ENCODE measurements at regions not wholly inside any gene's neighbourhood (a gene's known extent, or its start where the extent isn't known, plus 50 kb on each side); places are given as distances from the start of the nearest gene placed in this dataset.

GRCh38 chr4:96593422-96593821 lies 753.5 kb downstream of the PDHA2 start:
- ATAC-seq (no peak), DNase-seq (ENCODE audit: missing footprints) (no peak)
- intact Hi-C loops (cut with DNase I), result no loop called here

DNA sequence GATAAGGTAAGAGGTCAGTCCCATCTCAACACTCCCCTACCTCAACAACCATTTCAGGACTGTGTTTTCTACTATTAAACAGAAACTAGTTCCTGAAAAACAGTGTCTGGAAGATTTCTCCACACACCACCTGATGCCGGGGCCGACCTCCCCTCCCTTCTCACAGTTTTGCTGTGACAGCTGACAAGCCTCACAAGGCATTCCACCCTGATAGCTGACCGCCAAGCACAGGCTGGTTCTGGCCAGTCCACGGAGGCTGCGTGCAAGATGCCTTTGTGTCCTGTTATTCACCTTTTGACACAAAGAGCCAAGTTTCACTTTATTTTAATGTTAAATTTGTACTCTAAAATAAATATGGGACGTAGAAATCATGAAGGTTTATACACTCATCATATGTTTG lies 758.6 kb downstream of the PDHA2 start:
- no peak for DNase-seq (ENCODE audit: missing footprints)
- ATAC-seq, result peak; percentile 52
- intact Hi-C loops (cut with DNase I), result no loop called here

DNA sequence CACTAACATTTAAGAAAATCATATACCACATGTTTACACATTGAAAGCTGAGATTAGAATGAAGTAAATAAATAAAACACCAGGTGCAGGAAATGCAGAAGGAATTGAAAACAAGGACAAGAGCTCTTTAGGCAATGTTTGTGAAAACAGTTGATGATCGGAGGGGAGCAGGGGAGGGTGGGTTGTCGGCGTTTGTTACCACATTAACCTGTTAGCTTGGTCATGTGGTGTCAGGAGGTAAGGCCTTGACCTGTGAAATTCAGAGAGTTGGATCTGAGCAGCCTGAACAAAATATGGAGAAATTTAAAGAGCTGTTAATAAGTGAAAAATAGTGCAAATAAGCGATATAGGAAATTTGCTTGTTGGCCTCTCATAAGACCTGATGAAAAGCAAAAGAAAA lies 759.9 kb downstream of the PDHA2 start:
- DNase-seq (ENCODE audit: missing footprints) (no peak), ATAC-seq (no peak)
- intact Hi-C loops (cut with DNase I), result no loop called here

- intact Hi-C loops (cut with DNase I), result no loop called here
- no peak for ATAC-seq
- DNase-seq (ENCODE audit: missing footprints), result no peak
These were observed 762.8 kb downstream of the PDHA2 start for GRCh38 chr4:96602661-96603060.

- intact Hi-C loops (cut with DNase I), result no loop called here
- ATAC-seq, result no peak
- no peak for DNase-seq (ENCODE audit: missing footprints)
These were observed 763.7 kb downstream of the PDHA2 start for GRCh38 chr4:96603641-96604040.

DNA sequence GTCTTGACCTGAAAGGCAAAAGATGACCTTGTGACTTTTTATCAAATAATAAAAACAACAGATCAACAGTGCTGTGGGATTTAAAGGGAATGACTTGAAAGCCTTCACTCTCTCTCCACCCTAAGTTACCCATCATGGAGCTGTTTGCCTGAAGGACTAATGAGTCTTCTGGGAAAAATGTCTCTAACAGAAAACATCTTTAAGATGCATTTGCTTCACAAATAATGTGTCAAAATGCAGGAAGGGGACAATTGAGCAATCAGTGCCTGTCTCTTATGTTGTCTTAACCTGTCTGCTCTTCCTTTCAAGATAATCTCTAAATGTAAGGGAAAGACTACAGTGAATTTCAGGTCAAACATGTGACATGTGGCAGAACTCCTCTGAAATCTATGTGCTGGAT lies 766.6 kb downstream of the PDHA2 start:
- no peak for ATAC-seq
- intact Hi-C loops (cut with DNase I), result no loop called here
- DNase-seq (ENCODE audit: missing footprints), result no peak

- no peak for ATAC-seq
- DNase-seq (ENCODE audit: missing footprints), result no peak
- intact Hi-C loops (cut with DNase I), result no loop called here
These were observed 786.1 kb downstream of the PDHA2 start for GRCh38 chr4:96626023-96626422.

DNA sequence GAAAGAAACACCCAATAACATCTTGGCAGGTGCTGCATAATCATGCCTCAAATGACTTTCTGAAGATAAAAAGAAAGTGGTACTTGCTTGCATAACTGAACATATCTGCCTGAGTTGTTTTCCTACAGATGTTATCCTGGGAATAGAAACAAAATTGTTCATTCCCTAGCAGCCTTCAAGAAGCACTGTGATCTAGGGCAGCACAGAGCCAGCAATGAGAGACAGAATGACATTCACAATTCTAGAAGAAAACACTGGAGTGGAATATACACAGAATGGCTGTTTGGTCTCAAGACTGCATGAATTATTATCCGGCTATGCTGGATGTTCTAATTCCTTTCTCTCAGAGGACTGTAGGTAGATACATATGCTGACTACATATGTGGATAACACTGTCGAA lies 790.9 kb downstream of the PDHA2 start:
- intact Hi-C loops (cut with DNase I), result no loop called here
- DNase-seq (ENCODE audit: missing footprints) (no peak), ATAC-seq (no peak)

- DNase-seq (ENCODE audit: missing footprints), result no peak
- intact Hi-C loops (cut with DNase I), result no loop called here
- no peak for ATAC-seq
These were observed 798.1 kb downstream of the PDHA2 start for GRCh38 chr4:96637971-96638412.

- intact Hi-C loops (cut with DNase I), result no loop called here
- no peak for ATAC-seq
- DNase-seq (ENCODE audit: missing footprints), result no peak
These were observed 800.0 kb downstream of the PDHA2 start for GRCh38 chr4:96639932-96640331.

GRCh38 chr4:96642490-96642889 lies 802.6 kb downstream of the PDHA2 start:
- intact Hi-C loops (cut with DNase I), result no loop called here
- DNase-seq (ENCODE audit: missing footprints), result no peak
- no peak for ATAC-seq

DNA sequence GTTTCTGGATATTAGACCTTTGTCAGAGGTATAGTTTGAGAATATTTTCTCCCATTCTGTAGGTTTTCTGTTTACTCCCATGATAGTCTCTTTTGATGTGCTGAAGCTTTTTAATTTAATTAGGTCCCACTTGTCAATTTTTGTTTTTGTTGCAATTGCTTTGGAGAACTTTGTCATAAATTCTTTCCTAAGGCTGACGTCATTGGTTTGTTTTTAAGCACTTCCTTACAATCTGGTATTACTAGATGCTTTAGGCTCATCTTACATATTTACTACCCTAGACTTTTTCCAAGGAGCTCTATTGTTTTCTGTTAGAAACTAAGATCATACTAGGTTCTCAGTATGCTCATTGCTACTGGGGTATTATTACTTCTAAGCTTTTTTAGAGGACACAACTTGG lies 806.3 kb downstream of the PDHA2 start:
- ATAC-seq (no peak), DNase-seq (ENCODE audit: missing footprints) (no peak)
- intact Hi-C loops (cut with DNase I), result no loop called here

DNA sequence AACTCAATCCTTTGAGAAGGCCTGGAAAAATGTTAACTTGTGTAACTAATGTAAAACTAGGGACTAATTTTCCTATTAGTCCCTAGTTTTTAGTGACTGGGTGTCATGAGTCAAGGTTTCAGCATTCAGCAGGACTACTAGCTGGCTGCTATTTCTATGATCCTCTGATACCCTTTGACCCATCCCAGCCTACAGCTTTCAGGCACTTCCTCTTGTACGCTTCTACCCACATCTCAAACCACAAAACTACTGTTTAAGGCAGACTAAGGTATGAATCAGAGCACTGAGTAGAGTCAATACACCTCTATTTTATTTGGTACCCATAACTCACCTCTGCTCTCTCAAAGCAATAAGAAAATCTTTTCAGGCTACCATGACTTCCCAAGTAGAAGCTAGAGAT lies 809.6 kb downstream of the PDHA2 start:
- no peak for DNase-seq (ENCODE audit: missing footprints)
- ATAC-seq, result no peak
- intact Hi-C loops (cut with DNase I), result no loop called here

- ATAC-seq (no peak), DNase-seq (ENCODE audit: missing footprints) (no peak)
- intact Hi-C loops (cut with DNase I), result no loop called here
These were observed 812.3 kb downstream of the PDHA2 start for GRCh38 chr4:96652158-96652557.

GRCh38 chr4:96652821-96653220 lies 812.9 kb downstream of the PDHA2 start:
- ATAC-seq, result no peak
- intact Hi-C loops (cut with DNase I), result no loop called here
- DNase-seq (ENCODE audit: missing footprints), result peak; percentile 41

GRCh38 chr4:96654045-96654444 lies 814.2 kb downstream of the PDHA2 start:
- no peak for ATAC-seq
- peak; percentile 46 for DNase-seq (ENCODE audit: missing footprints)
- intact Hi-C loops (cut with DNase I), result no loop called here

- ATAC-seq (no peak), DNase-seq (ENCODE audit: missing footprints) (no peak)
- intact Hi-C loops (cut with DNase I), result no loop called here
These were observed 830.5 kb downstream of the PDHA2 start for GRCh38 chr4:96670381-96670780.

DNA sequence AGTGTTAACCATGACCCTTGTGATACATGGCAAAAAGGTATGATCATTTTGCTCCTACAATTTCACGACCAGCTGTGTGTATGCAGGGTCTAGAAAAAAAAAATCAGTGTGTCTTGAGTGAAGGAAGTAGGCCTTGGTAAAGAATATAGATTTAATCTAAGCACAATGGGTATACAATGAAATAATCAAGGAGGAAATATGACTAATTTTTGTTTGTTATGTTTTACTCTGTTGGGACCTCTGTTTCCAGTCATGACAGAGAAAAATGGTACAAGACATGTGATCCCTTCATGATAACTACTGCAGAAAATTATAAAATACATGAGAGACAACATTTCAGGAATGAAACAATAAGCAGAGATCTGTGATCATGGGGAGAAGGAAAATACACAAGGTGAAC lies 835.5 kb downstream of the PDHA2 start:
- ATAC-seq, result no peak
- intact Hi-C loops (cut with DNase I), result no loop called here

DNA sequence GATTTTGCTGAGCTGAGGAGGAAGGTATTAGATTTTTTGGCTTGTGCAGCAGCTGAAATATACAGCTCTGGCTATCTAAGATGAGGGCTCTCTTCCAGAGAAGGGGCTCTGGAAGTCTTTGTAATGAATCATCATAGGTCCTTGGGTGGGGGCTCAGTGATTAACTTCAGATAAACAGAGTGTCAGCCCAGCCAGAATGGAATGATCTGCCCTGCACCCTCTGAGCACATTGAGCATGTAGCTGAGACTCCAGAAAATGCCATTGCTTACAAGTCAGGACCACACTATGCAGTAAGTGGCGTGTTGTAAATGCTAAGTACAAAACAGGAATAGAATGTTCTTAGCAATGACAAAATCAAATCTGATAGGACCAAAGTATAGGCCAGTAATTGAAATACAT lies 836.0 kb downstream of the PDHA2 start:
- no peak for DNase-seq (ENCODE audit: missing footprints)
- no peak for ATAC-seq
- intact Hi-C loops (cut with DNase I), result no loop called here

More for the DNA sequence above, 835.5 kb downstream of the PDHA2 start:
- no peak for DNase-seq (ENCODE audit: missing footprints)

DNA sequence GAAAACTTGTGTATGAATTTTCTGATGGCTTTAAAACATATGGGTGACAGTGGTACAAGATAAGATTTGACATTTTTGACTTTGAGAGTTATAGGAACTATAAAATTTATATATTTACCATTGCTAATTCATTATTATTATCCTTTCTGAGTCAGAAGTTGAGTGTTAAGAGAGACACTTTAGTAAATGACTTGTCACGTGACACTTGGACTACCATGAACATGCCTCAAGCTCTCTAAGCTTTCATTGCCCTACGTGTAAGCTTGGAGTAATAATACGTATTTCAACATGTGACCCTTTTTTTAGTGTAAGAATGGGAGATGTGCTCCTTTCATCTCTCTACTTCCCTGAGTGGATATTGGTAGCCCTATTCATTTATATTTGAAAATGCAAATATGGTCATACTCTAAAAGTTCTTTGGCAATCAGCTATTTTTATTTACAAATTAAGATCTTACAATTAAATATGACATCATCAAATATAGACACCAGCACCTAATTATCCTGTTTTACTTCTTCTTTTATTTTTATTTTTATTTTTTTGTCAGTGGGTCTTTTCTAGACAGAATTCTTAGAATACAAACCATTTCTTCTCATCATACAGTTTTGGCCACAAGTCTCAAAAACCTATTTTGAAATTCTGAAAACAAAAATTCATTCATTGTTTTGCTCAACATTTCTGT lies 837.0 kb downstream of the PDHA2 start:
- intact Hi-C loops (cut with DNase I), result no loop called here
- ATAC-seq (no peak), DNase-seq (ENCODE audit: missing footprints) (no peak)

DNA sequence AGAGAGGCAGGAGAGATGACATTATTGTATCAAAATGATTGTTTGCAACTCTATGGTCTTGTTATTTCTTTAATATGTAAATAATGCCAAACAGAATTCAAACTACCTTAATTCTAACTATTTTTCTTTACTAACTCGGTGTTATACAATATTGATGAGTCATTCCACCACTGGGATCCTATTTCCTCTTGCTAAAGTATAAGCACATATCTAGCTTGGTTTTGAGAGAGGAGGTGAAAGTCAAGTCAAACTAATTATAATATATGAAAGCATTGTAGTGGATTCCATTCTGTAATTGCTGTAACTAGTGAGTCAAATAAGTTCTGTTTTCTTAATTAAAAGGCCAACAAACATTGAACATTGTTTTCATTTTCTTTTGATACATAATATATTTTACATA lies 837.6 kb downstream of the PDHA2 start:
- intact Hi-C loops (cut with DNase I), result no loop called here
- ATAC-seq (no peak), DNase-seq (ENCODE audit: missing footprints) (no peak)
